Prostate gland (tissue), 2 donors: ENCODE measurements at regions not wholly inside any gene's neighbourhood (a gene's known extent, or its start where the extent isn't known, plus 50 kb on each side); places are given as distances from the start of the nearest gene placed in this dataset.

Experiments used
- DNase-seq: peaks from one replicate; pipeline ENCODE4 v3.0.0-alpha.2; 2019; ENCODE audit warnings: low spot score
- H3K27ac ChIP-seq, 2 donors: fragments of 200-600 bp; sonication (generic); 2 replicates each; pipeline ENCODE4 v1.5.1; 2017 to 2019
- H3K27me3 ChIP-seq: fragments of 200-600 bp; sonication (generic); replicated peaks from 2 replicates; pipeline ENCODE4 v1.5.1; 2019; ENCODE audit not compliant: insufficient read depth
- H3K36me3 ChIP-seq, 2 donors: fragments of 200-600 bp; sonication (generic); 1 replicate in 1 of 2; 2 replicates in 1 of 2; pipeline versions ENCODE4 v1.5.1 to v1.8.1; 2017 to 2019
- H3K4me1 ChIP-seq: fragments of 200-600 bp; sonication (generic); replicated peaks from 2 replicates; pipeline ENCODE4 v1.5.1; 2019
- H3K4me3 ChIP-seq, 2 donors: fragments of 200-600 bp; sonication (generic); 2 replicates each; pipeline ENCODE4 v1.5.1; 2017 to 2019
- H3K9me3 ChIP-seq: fragments of 200-600 bp; sonication (generic); 2 replicates; pipeline ENCODE4 v1.5.1; 2017
- CTCF ChIP-seq, 4 experiments: fragments of 200-600 bp in 2 of 4; fragments of 450-650 bp in 2 of 4; sonication (generic) in 2 of 4; IDR thresholded peaks; 1 replicate in 3 of 4; 2 replicates in 1 of 4; pipeline ENCODE4 v1.5.1; 2016 to 2019; ENCODE audit warnings: antibody characterized with exemption in 4 of 4, mild to moderate bottlenecking in 2 of 4, moderate library complexity in 2 of 4
- POLR2A ChIP-seq: fragments of 450-650 bp; IDR thresholded peaks from one replicate; pipeline ENCODE4 v1.6.1; 2016; ENCODE audit warnings: antibody characterized with exemption, mild to moderate bottlenecking
- POLR2AphosphoS5 ChIP-seq: sonication (generic); formaldehyde crosslinking; IDR thresholded peaks from one replicate; pipeline ENCODE4 v1.6.1; 2017; ENCODE audit warnings: antibody characterized with exemption
- WGBS: methylation state at CpG from one replicate; pipeline ENCODE4 v1.1.5; 2018; 5-methylcytosine and 5-hydroxymethylcytosine counted together
- intact Hi-C: fragments of 100-400 bp; cut with DNase I; formaldehyde crosslinking; loops from one replicate; pipeline ENCODE4 v1.14.2; 2022

DNA sequence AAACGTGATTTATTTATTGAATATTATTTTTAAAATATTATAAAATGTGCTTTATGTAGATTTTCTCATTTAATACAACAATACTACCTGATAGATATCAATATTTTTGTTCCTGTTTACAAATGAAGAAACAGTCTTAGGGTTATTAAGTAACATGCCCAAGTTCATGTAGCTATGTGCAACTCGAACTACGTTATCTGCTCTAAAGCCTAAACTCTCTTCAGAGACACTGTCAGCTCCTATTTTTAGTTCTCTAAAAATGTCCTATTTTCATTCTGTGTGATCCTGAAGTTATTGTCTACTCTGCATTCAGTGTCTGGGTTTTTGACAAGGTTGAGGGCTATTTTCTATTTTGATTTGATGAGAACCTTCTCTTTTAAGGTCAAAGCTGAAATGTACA, 550.1 kb upstream of the B3GALT2 start:
- Histone ChIP-seq H3K27me3 (no peaks in the 10 kb centered on the region), H3K4me3 (no peak overlapping the region), H3K4me1 (no peaks in the 10 kb centered on the region), H3K9me3 (no peaks in the 10 kb centered on the region), H3K27ac (no peak overlapping the region), H3K36me3 (no peaks in the 10 kb centered on the region)
- intact Hi-C loops = no loop called here
- 84% methylated on average over 3 of the region's 3 CpGs for WGBS
- TF ChIP-seq POLR2AphosphoS5 = no peak
- no peak for DNase-seq

DNA sequence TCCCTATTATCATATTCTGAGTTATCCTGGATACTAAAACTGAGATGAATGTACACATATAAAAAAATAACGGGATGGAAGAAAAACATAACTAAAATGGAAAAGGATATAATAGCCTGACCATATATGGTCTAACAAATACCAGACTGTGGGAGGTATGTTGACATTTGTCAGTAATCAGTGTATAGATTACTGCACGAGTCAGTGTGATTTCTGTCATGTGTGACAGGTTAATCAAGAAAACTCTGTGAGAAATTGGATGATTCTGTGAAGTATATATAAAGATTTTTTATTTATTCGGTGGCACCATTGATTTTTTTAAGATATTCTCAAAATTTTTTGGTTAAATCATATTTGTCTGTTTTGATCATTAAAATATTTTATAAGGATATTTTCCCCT, 547.3 kb upstream of the B3GALT2 start:
- Histone ChIP-seq H3K36me3 (no peaks in the 10 kb centered on the region), H3K4me3 (no peak overlapping the region), H3K4me1 (no peaks in the 10 kb centered on the region), H3K9me3 (no peaks in the 10 kb centered on the region), H3K27ac (no peak overlapping the region), H3K27me3 (no peaks in the 10 kb centered on the region)
- no peak for DNase-seq
- intact Hi-C loops = no loop called here
- TF ChIP-seq POLR2A = no peak
- no peak for TF ChIP-seq CTCF (IDR thresholded peaks at IDR 0.05)
- no peak for TF ChIP-seq POLR2AphosphoS5
- WGBS = 69% methylated on average over 3 of the region's 3 CpGs

GRCh38 chr1:193730017-193730416, 543.6 kb upstream of the B3GALT2 start:
- Histone ChIP-seq H3K27me3 (no peaks in the 10 kb centered on the region), H3K4me3 (no peak overlapping the region), H3K27ac (no peak overlapping the region), H3K9me3 (no peaks in the 10 kb centered on the region), H3K36me3 (no peaks in the 10 kb centered on the region), H3K4me1 (no peaks in the 10 kb centered on the region)
- no peak for DNase-seq
- WGBS = 56% methylated on average over 3 of the region's 3 CpGs
- intact Hi-C loops = no loop called here
- TF ChIP-seq CTCF (IDR thresholded peaks at IDR 0.05) (no peak), POLR2AphosphoS5 (no peak), POLR2A (no peak)

DNA sequence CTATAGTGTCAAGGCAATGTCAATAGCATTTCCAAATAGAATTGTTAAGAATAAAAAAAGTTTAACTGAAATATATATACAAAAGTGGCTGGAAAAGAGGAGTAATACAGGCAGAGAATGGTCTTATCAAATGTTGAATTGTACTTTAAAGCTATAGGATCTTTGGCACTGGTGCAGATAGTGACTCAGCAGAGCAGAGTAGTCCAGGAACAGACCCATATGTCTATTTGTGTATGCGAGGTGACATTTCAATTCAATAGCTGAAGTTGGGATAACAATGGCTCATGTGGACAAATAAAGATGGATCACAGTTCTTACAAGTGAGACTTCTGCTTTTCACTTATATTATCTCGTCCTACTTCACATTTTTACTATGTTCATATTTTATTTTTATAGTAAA, 543.0 kb upstream of the B3GALT2 start:
- DNase-seq = no peak
- intact Hi-C loops = no loop called here
- Histone ChIP-seq H3K27ac (no peak overlapping the region), H3K4me3 (no peak overlapping the region), H3K4me1 (no peaks in the 10 kb centered on the region), H3K9me3 (no peaks in the 10 kb centered on the region), H3K36me3 (no peaks in the 10 kb centered on the region), H3K27me3 (no peaks in the 10 kb centered on the region)
- TF ChIP-seq CTCF (IDR thresholded peaks at IDR 0.05) (no peak), POLR2A (no peak), POLR2AphosphoS5 (no peak)
- 53% methylated on average over 2 of the region's 2 CpGs for WGBS

- intact Hi-C loops = no loop called here
- H3K9me3 ChIP-seq = no peaks in the 10 kb centered on the region
- DNase-seq = no peak
- H3K36me3 ChIP-seq = no peaks in the 10 kb centered on the region
- WGBS = 46% methylated on average over 1 of the region's 1 CpG
- H3K27me3 ChIP-seq = no peaks in the 10 kb centered on the region
- TF ChIP-seq POLR2AphosphoS5 = no peak
- no peak for TF ChIP-seq CTCF (IDR thresholded peaks at IDR 0.05)
- TF ChIP-seq POLR2A = no peak
- H3K4me1 ChIP-seq = no peaks in the 10 kb centered on the region
- no peak overlapping the region for H3K27ac ChIP-seq
- H3K4me3 ChIP-seq = no peak overlapping the region
Observed at GRCh38 chr1:193727850-193728249, 541.4 kb upstream of the B3GALT2 start.
